ENCODE measurements at regions not wholly inside any gene's neighbourhood (a gene's known extent, or its start where the extent isn't known, plus 50 kb on each side); places are given as distances from the start of the nearest gene placed in this dataset.
"Not testable (repeated sequence)": the region's sequence is repeated elsewhere in the genome, so short reads cannot be mapped to it uniquely, and the experiment has no call there.

DNA sequence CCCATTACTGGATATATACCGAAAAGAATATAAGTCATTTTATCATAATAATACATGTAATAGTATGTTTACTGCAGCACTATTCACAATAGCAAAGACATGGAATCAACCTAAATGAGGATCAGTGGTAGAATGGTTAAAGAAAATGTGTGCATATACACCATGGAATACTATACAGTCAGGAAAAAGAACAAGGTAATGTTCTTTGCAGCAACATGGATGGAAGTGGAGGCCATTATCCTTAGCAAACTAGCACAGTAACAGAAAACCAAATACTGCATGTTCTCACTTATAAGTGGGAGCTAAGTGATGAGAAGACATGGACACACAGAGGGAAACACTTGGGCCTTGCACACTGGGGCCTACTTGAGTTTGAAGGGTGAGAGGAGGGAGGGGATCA, 207.4 kb upstream of the APOOL start:
- intact Hi-C loops (cut with DNase I, micrococcal nuclease), result no loop called here
- POLR2A ChIA-PET, result no interaction called here

DNA sequence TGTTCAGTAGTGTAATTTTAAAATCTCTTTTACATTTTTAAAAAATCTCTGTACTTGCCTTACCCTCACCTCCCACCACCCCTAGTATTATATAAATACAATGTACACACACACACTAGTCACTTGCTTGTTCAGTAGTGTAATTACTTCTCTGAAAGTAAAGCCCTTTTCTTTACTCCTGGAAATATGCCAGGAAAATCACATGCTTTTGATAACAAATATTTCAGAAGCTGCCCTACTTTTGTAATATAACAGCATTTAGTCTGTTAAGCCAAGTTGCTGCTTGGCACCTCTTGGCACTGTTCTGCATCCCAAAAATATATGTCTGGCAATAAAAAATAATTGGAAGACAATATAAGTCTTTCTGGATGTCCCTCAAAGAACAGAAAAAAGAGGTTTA, 172.8 kb upstream of the APOOL start:
- Mint-ChIP-seq H3K36me3 (ENCODE audit: low read depth) (no peaks in the 10 kb centered on the region), H3K27me3 (no peaks in the 10 kb centered on the region), H3K27ac (no peak overlapping the region), H3K4me1 (ENCODE audit: low read depth) (no peaks in the 10 kb centered on the region), H3K9me3 (no peaks in the 10 kb centered on the region), H3K4me3 (no peak overlapping the region)
- Histone ChIP-seq H3K4me3 (ENCODE audit: low read length) (no peak overlapping the region), H3K4me1 (ENCODE audit: insufficient read depth, low read length) (no peaks in the 10 kb centered on the region), H3K9me3 (ENCODE audit: control insufficient read depth in 1 of 2, insufficient read depth in 1 of 2, low read length in 2 of 2) (no peaks in the 10 kb centered on the region), H3K27me3 (ENCODE audit: control insufficient read depth in 1 of 2, insufficient read depth in 2 of 2, low read length in 2 of 2) (no peaks in the 10 kb centered on the region), H3K27ac (ENCODE audit: low read depth in 1 of 2, low read length in 2 of 2) (no peak overlapping the region), H3K36me3 (ENCODE audit: insufficient read depth, low read length) (no peaks in the 10 kb centered on the region)
- ATAC-seq (ENCODE audit: poor library complexity) (no peak), DNase-seq (no peak)
- CTCF ChIA-PET, result no interaction called here
- intact Hi-C loops (cut with DNase I, micrococcal nuclease), result no loop called here
- TF ChIP-seq, protein P1, sequence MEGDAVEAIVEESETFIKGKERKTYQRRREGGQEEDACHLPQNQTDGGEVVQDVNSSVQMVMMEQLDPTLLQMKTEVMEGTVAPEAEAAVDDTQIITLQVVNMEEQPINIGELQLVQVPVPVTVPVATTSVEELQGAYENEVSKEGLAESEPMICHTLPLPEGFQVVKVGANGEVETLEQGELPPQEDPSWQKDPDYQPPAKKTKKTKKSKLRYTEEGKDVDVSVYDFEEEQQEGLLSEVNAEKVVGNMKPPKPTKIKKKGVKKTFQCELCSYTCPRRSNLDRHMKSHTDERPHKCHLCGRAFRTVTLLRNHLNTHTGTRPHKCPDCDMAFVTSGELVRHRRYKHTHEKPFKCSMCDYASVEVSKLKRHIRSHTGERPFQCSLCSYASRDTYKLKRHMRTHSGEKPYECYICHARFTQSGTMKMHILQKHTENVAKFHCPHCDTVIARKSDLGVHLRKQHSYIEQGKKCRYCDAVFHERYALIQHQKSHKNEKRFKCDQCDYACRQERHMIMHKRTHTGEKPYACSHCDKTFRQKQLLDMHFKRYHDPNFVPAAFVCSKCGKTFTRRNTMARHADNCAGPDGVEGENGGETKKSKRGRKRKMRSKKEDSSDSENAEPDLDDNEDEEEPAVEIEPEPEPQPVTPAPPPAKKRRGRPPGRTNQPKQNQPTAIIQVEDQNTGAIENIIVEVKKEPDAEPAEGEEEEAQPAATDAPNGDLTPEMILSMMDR (IDR thresholded peaks at IDR 0.05), result no peak
- POLR2A ChIA-PET, result no interaction called here

More for the DNA sequence above, 207.4 kb upstream of the APOOL start:
- Mint-ChIP-seq H3K4me1 (ENCODE audit: low read depth) (no peaks in the 10 kb centered on the region), H3K27ac (no peak overlapping the region), H3K36me3 (ENCODE audit: low read depth) (no peaks in the 10 kb centered on the region), H3K9me3 (peaks cover 2% of the 10 kb centered on the region), H3K4me3 (no peak overlapping the region), H3K27me3 (no peaks in the 10 kb centered on the region)
- H3K4me3 ChIP-seq (ENCODE audit: low read length), result no peak overlapping the region
- CTCF ChIA-PET, result no interaction called here
- no peaks in the 10 kb centered on the region for H3K36me3 ChIP-seq (ENCODE audit: insufficient read depth, low read length)
- DNase-seq (no peak), ATAC-seq (ENCODE audit: poor library complexity) (no peak)
- no peaks in the 10 kb centered on the region for H3K9me3 ChIP-seq (ENCODE audit: control insufficient read depth in 1 of 2, insufficient read depth in 1 of 2, low read length in 2 of 2)
- H3K27me3 ChIP-seq (ENCODE audit: control insufficient read depth in 1 of 2, insufficient read depth in 2 of 2, low read length in 2 of 2), result no peaks in the 10 kb centered on the region
- no peaks in the 10 kb centered on the region for H3K4me1 ChIP-seq (ENCODE audit: insufficient read depth, low read length)
- no peak overlapping the region for H3K27ac ChIP-seq (ENCODE audit: low read depth in 1 of 2, low read length in 2 of 2)
- TF ChIP-seq, protein P1 (IDR thresholded peaks at IDR 0.05), result no peak

DNA sequence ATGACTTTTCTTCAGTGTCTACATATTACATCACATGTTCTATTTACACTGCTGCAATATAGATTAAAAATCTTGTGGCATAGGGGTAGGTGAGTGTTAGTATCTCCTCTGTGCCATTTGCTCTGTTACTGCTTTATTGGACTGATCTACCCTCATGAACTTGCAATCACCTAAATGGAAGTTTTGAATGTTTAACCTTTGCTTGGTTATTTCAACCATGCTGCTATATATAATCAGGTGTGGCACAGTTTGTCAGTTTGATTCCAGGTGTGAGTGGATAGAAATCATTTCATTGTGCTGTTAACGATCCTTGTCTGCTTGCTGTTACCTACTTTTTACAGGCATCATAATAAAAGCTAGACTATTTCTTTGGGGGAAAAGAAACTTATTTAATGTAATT, 157.1 kb upstream of the APOOL start:
- POLR2A ChIA-PET; DNase-seq; H3K27ac Mint-ChIP-seq; H3K4me3 ChIP-seq (ENCODE audit: low read length); H3K4me3 Mint-ChIP-seq; H3K27ac ChIP-seq (ENCODE audit: low read depth in 1 of 2, low read length in 2 of 2); CTCF ChIA-PET; H3K9me3 Mint-ChIP-seq; H3K36me3 Mint-ChIP-seq (ENCODE audit: low read depth); H3K27me3 ChIP-seq (ENCODE audit: control insufficient read depth in 1 of 2, insufficient read depth in 2 of 2, low read length in 2 of 2); ATAC-seq (ENCODE audit: poor library complexity); H3K4me1 ChIP-seq (ENCODE audit: insufficient read depth, low read length); H3K4me1 Mint-ChIP-seq (ENCODE audit: low read depth); intact Hi-C loops (cut with DNase I, micrococcal nuclease); H3K27me3 Mint-ChIP-seq; H3K36me3 ChIP-seq (ENCODE audit: insufficient read depth, low read length); H3K9me3 ChIP-seq (ENCODE audit: control insufficient read depth in 1 of 2, insufficient read depth in 1 of 2, low read length in 2 of 2): not testable (repeated sequence)

DNA sequence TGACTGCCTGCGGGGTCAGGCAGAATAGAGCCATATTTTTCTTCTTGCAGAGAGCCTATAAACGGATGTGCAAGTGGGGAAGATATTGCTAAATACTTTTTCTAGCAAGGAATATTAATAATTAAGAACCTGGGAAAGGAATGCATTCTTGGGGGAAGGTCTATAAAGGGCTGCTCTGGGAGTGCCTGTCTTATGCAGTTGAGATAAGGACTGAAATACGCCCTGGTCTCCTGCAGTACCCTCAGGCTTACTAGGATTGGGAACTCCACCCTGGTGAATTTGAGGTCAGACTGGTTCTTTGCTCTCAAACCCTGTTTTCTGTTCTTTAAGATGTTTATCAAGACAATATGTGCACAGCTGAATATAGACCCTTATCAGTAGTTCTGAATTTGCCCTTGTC, 152.5 kb upstream of the APOOL start:
- H3K9me3 Mint-ChIP-seq; CTCF ChIA-PET; H3K27ac ChIP-seq (ENCODE audit: low read depth in 1 of 2, low read length in 2 of 2); H3K4me1 ChIP-seq (ENCODE audit: insufficient read depth, low read length); H3K36me3 ChIP-seq (ENCODE audit: insufficient read depth, low read length); H3K4me3 ChIP-seq (ENCODE audit: low read length); DNase-seq; H3K4me1 Mint-ChIP-seq (ENCODE audit: low read depth); intact Hi-C loops (cut with DNase I, micrococcal nuclease); H3K27ac Mint-ChIP-seq; ATAC-seq (ENCODE audit: poor library complexity); POLR2A ChIA-PET; H3K27me3 Mint-ChIP-seq; H3K9me3 ChIP-seq (ENCODE audit: control insufficient read depth in 1 of 2, insufficient read depth in 1 of 2, low read length in 2 of 2); H3K27me3 ChIP-seq (ENCODE audit: control insufficient read depth in 1 of 2, insufficient read depth in 2 of 2, low read length in 2 of 2); H3K36me3 Mint-ChIP-seq (ENCODE audit: low read depth); H3K4me3 Mint-ChIP-seq: not testable (repeated sequence)

DNA sequence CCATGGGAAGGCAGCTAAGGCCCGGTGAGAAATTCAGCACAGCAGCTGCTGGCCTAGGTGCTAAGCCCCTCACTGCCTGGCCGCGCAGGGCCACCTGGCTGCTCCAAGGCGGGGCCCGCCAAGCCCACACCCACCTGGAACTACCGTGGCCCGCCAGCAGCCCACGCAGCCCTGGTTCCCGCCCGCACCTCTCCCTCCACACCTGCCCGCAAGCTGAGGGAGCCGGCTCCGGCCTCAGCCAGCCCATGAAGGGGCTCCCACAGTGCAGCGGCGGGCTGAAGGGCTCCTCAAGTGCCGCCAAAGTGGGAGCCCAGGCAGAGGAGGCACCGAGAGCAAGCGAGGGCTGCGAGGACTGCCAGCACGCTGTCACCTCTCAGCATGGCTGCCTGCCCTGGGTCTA, 146.9 kb upstream of the APOOL start:
- ATAC-seq (ENCODE audit: poor library complexity); H3K4me1 Mint-ChIP-seq (ENCODE audit: low read depth); H3K27me3 Mint-ChIP-seq; intact Hi-C loops (cut with DNase I, micrococcal nuclease); H3K4me1 ChIP-seq (ENCODE audit: insufficient read depth, low read length); H3K4me3 ChIP-seq (ENCODE audit: low read length); CTCF ChIA-PET; H3K27ac ChIP-seq (ENCODE audit: low read depth in 1 of 2, low read length in 2 of 2); POLR2A ChIA-PET; H3K9me3 Mint-ChIP-seq; H3K27me3 ChIP-seq (ENCODE audit: control insufficient read depth in 1 of 2, insufficient read depth in 2 of 2, low read length in 2 of 2); H3K36me3 ChIP-seq (ENCODE audit: insufficient read depth, low read length); H3K36me3 Mint-ChIP-seq (ENCODE audit: low read depth); DNase-seq; H3K4me3 Mint-ChIP-seq; H3K27ac Mint-ChIP-seq; H3K9me3 ChIP-seq (ENCODE audit: control insufficient read depth in 1 of 2, insufficient read depth in 1 of 2, low read length in 2 of 2): not testable (repeated sequence)

DNA sequence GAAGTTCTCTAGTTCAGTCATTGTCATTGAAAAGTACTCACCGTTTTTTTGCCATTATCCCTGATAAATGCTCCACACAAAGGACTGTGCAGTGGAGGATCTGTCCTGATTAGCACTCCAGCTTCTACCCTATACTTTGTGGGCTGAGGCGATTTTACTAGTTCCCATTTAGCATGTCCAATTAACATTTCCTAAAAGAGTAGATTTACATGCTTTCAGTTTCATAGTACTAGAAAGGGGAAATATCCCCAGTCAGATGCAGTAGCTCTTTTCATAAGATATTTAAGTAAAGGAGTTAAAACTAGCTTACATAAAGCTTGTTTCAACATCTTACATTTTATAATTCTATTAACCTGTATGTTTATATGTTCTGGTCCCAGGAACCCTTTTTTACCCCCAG, 144.9 kb upstream of the APOOL start:
- H3K9me3 Mint-ChIP-seq; H3K36me3 Mint-ChIP-seq (ENCODE audit: low read depth); intact Hi-C loops (cut with DNase I, micrococcal nuclease); H3K4me1 Mint-ChIP-seq (ENCODE audit: low read depth); CTCF ChIA-PET; H3K4me1 ChIP-seq (ENCODE audit: insufficient read depth, low read length); H3K27ac ChIP-seq (ENCODE audit: low read depth in 1 of 2, low read length in 2 of 2); H3K27me3 Mint-ChIP-seq; DNase-seq; H3K27me3 ChIP-seq (ENCODE audit: control insufficient read depth in 1 of 2, insufficient read depth in 2 of 2, low read length in 2 of 2); H3K36me3 ChIP-seq (ENCODE audit: insufficient read depth, low read length); POLR2A ChIA-PET; H3K4me3 Mint-ChIP-seq; H3K4me3 ChIP-seq (ENCODE audit: low read length); H3K27ac Mint-ChIP-seq; ATAC-seq (ENCODE audit: poor library complexity); H3K9me3 ChIP-seq (ENCODE audit: control insufficient read depth in 1 of 2, insufficient read depth in 1 of 2, low read length in 2 of 2): not testable (repeated sequence)
